ENCODE measurements at regions not wholly inside any gene's neighbourhood (a gene's known extent, or its start where the extent isn't known, plus 50 kb on each side); places are given as distances from the start of the nearest gene placed in this dataset.

- no peak for DNase-seq (ENCODE audit: low spot score)
- no peak overlapping the region for H3K14ac ChIP-seq (ENCODE audit: low read length)
- H4K8ac ChIP-seq (ENCODE audit: low read depth, low read length) = no peak overlapping the region
- no peaks in the 10 kb centered on the region for H3K36me3 ChIP-seq (replicated peaks in 1 of 2; ENCODE audit: control insufficient read depth in 2 of 2, insufficient read depth in 2 of 2, low read length in 2 of 2)
- H3K23ac ChIP-seq (ENCODE audit: low read depth, low read length, poor library complexity) = no peak overlapping the region
- H2AK5ac ChIP-seq (ENCODE audit: low read depth, low read length) = no peak overlapping the region
- H3K9ac ChIP-seq (ENCODE audit: low read depth, low read length, poor library complexity) = no peak overlapping the region
- H2BK5ac ChIP-seq (ENCODE audit: low read length) = no peak overlapping the region
- H3K4me1 ChIP-seq (ENCODE audit: control insufficient read depth in 2 of 2, insufficient read depth in 1 of 2, low read depth in 1 of 2, low read length in 2 of 2) = no peaks in the 10 kb centered on the region
- no peak overlapping the region for H2BK12ac ChIP-seq (ENCODE audit: low read length)
- H2AFZ ChIP-seq (ENCODE audit: low read length) = no peak overlapping the region
- no peak overlapping the region for H3K27ac ChIP-seq (replicated peaks; ENCODE audit: low read length)
- WGBS, 2 donors (ENCODE audit: extremely low coverage in 2 of 2, insufficient read length in 2 of 2, insufficient replicate concordance in 1 of 2) = no CpG with 5 or more reads among the region's 2 CpGs
- H2BK120ac ChIP-seq (ENCODE audit: low read depth, low read length) = no peak overlapping the region
- H3K4me2 ChIP-seq (ENCODE audit: insufficient read depth, low read length, poor library complexity, severe bottlenecking) = no peak overlapping the region
- H3K4me3 ChIP-seq (ENCODE audit: low read length in 2 of 2) = no peak overlapping the region
- H3K18ac ChIP-seq (ENCODE audit: low read length) = no peak overlapping the region
- H3K9me3 ChIP-seq (replicated peaks in 1 of 2; ENCODE audit: control insufficient read depth in 2 of 2, insufficient read depth in 1 of 2, low read depth in 1 of 2, low read length in 2 of 2) = no peaks in the 10 kb centered on the region
- no peaks in the 10 kb centered on the region for H3K79me1 ChIP-seq (ENCODE audit: low read depth, low read length)
- H2BK15ac ChIP-seq (ENCODE audit: low read length) = no peak overlapping the region
- no peak overlapping the region for H4K91ac ChIP-seq (ENCODE audit: low read depth, low read length, poor library complexity)
- H3K4ac ChIP-seq (ENCODE audit: low read length) = no peak overlapping the region
- no peaks in the 10 kb centered on the region for H3K27me3 ChIP-seq (ENCODE audit: control insufficient read depth in 3 of 3, insufficient read depth in 3 of 3, low read depth in 1 of 3, low read length in 3 of 3)
These were observed 129.4 kb upstream of the LSM8 start for GRCh38 chr7:118054529-118054928.

DNA sequence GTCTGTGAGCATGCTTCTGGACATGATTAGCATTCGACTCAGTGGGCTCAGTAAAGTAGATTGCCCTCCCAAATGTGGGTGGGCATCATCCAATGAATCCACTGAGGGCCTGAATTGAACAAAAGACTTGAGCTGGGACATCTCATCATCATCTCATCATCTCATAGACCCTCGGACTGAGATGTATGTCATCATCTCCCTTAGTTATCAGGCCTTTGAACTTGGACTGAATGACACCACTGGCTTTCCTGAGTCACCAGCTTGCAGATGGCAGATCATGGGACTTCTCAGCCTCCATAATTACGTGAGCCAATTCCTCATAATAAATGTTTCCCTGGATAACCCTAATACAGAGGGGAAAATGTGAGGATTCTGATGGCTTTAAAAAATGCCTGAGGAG lies 128.3 kb upstream of the LSM8 start:
- no peak overlapping the region for H2BK15ac ChIP-seq (ENCODE audit: low read length)
- H4K91ac ChIP-seq (ENCODE audit: low read depth, low read length, poor library complexity) = no peak overlapping the region
- no peaks in the 10 kb centered on the region for H3K36me3 ChIP-seq (replicated peaks in 1 of 2; ENCODE audit: control insufficient read depth in 2 of 2, insufficient read depth in 2 of 2, low read length in 2 of 2)
- no peak overlapping the region for H3K4me3 ChIP-seq (ENCODE audit: low read length in 2 of 2)
- H3K27me3 ChIP-seq (ENCODE audit: control insufficient read depth in 3 of 3, insufficient read depth in 3 of 3, low read depth in 1 of 3, low read length in 3 of 3) = no peaks in the 10 kb centered on the region
- no peak overlapping the region for H4K8ac ChIP-seq (ENCODE audit: low read depth, low read length)
- H3K14ac ChIP-seq (ENCODE audit: low read length) = no peak overlapping the region
- no peak overlapping the region for H2BK120ac ChIP-seq (ENCODE audit: low read depth, low read length)
- no peak overlapping the region for H3K18ac ChIP-seq (ENCODE audit: low read length)
- H2BK5ac ChIP-seq (ENCODE audit: low read length) = no peak overlapping the region
- H2BK12ac ChIP-seq (ENCODE audit: low read length) = no peak overlapping the region
- H3K9ac ChIP-seq (ENCODE audit: low read depth, low read length, poor library complexity) = no peak overlapping the region
- no peak overlapping the region for H3K4me2 ChIP-seq (ENCODE audit: insufficient read depth, low read length, poor library complexity, severe bottlenecking)
- H3K4ac ChIP-seq (ENCODE audit: low read length) = no peak overlapping the region
- H2AFZ ChIP-seq (ENCODE audit: low read length) = no peak overlapping the region
- WGBS, 2 donors (ENCODE audit: extremely low coverage in 2 of 2, insufficient read length in 2 of 2, insufficient replicate concordance in 1 of 2) = no CpG with 5 or more reads among the region's 3 CpGs
- H3K27ac ChIP-seq (replicated peaks; ENCODE audit: low read length) = no peak overlapping the region
- no peaks in the 10 kb centered on the region for H3K4me1 ChIP-seq (ENCODE audit: control insufficient read depth in 2 of 2, insufficient read depth in 1 of 2, low read depth in 1 of 2, low read length in 2 of 2)
- no peak for DNase-seq (ENCODE audit: low spot score)
- H3K9me3 ChIP-seq (replicated peaks in 1 of 2; ENCODE audit: control insufficient read depth in 2 of 2, insufficient read depth in 1 of 2, low read depth in 1 of 2, low read length in 2 of 2) = no peaks in the 10 kb centered on the region
- no peak overlapping the region for H2AK5ac ChIP-seq (ENCODE audit: low read depth, low read length)
- no peaks in the 10 kb centered on the region for H3K79me1 ChIP-seq (ENCODE audit: low read depth, low read length)
- no peak overlapping the region for H3K23ac ChIP-seq (ENCODE audit: low read depth, low read length, poor library complexity)

- Histone ChIP-seq H3K4me3 (ENCODE audit: low read length in 2 of 2) (no peak overlapping the region), H3K9ac (ENCODE audit: low read depth, low read length, poor library complexity) (no peak overlapping the region), H3K18ac (ENCODE audit: low read length) (no peak overlapping the region), H2BK120ac (ENCODE audit: low read depth, low read length) (no peak overlapping the region), H4K8ac (ENCODE audit: low read depth, low read length) (no peak overlapping the region), H3K36me3 (replicated peaks in 1 of 2; ENCODE audit: control insufficient read depth in 2 of 2, insufficient read depth in 2 of 2, low read length in 2 of 2) (no peaks in the 10 kb centered on the region), H3K4me1 (ENCODE audit: control insufficient read depth in 2 of 2, insufficient read depth in 1 of 2, low read depth in 1 of 2, low read length in 2 of 2) (no peaks in the 10 kb centered on the region), H2BK5ac (ENCODE audit: low read length) (no peak overlapping the region), H3K27me3 (ENCODE audit: control insufficient read depth in 3 of 3, insufficient read depth in 3 of 3, low read depth in 1 of 3, low read length in 3 of 3) (no peaks in the 10 kb centered on the region), H3K23ac (ENCODE audit: low read depth, low read length, poor library complexity) (no peak overlapping the region), H3K4ac (ENCODE audit: low read length) (no peak overlapping the region), H2AFZ (ENCODE audit: low read length) (no peak overlapping the region), H3K14ac (ENCODE audit: low read length) (no peak overlapping the region), H2AK5ac (ENCODE audit: low read depth, low read length) (no peak overlapping the region), H3K9me3 (replicated peaks in 1 of 2; ENCODE audit: control insufficient read depth in 2 of 2, insufficient read depth in 1 of 2, low read depth in 1 of 2, low read length in 2 of 2) (no peaks in the 10 kb centered on the region), H3K27ac (replicated peaks; ENCODE audit: low read length) (no peak overlapping the region), H4K91ac (ENCODE audit: low read depth, low read length, poor library complexity) (no peak overlapping the region), H3K79me1 (ENCODE audit: low read depth, low read length) (no peaks in the 10 kb centered on the region), H3K4me2 (ENCODE audit: insufficient read depth, low read length, poor library complexity, severe bottlenecking) (no peak overlapping the region), H2BK12ac (ENCODE audit: low read length) (no peak overlapping the region), H2BK15ac (ENCODE audit: low read length) (no peak overlapping the region)
- no peak for DNase-seq (ENCODE audit: low spot score)
- WGBS, 2 donors (ENCODE audit: extremely low coverage in 2 of 2, insufficient read length in 2 of 2, insufficient replicate concordance in 1 of 2) = no CpG with 5 or more reads among the region's 5 CpGs
These were observed 126.6 kb upstream of the LSM8 start for GRCh38 chr7:118057404-118057803.

GRCh38 chr7:118059209-118059608 lies 124.8 kb upstream of the LSM8 start:
- no peak overlapping the region for H3K4me2 ChIP-seq (ENCODE audit: insufficient read depth, low read length, poor library complexity, severe bottlenecking)
- no peak overlapping the region for H4K8ac ChIP-seq (ENCODE audit: low read depth, low read length)
- no peak overlapping the region for H2AFZ ChIP-seq (ENCODE audit: low read length)
- H2AK5ac ChIP-seq (ENCODE audit: low read depth, low read length) = no peak overlapping the region
- no peaks in the 10 kb centered on the region for H3K36me3 ChIP-seq (replicated peaks in 1 of 2; ENCODE audit: control insufficient read depth in 2 of 2, insufficient read depth in 2 of 2, low read length in 2 of 2)
- H3K4ac ChIP-seq (ENCODE audit: low read length) = no peak overlapping the region
- H3K27ac ChIP-seq (replicated peaks; ENCODE audit: low read length) = no peak overlapping the region
- H3K9me3 ChIP-seq (replicated peaks in 1 of 2; ENCODE audit: control insufficient read depth in 2 of 2, insufficient read depth in 1 of 2, low read depth in 1 of 2, low read length in 2 of 2) = no peaks in the 10 kb centered on the region
- no peak for DNase-seq (ENCODE audit: low spot score)
- H2BK5ac ChIP-seq (ENCODE audit: low read length) = no peak overlapping the region
- no CpG with 5 or more reads among the region's 2 CpGs for WGBS, 2 donors (ENCODE audit: extremely low coverage in 2 of 2, insufficient read length in 2 of 2, insufficient replicate concordance in 1 of 2)
- H2BK12ac ChIP-seq (ENCODE audit: low read length) = no peak overlapping the region
- no peak overlapping the region for H3K4me3 ChIP-seq (ENCODE audit: low read length in 2 of 2)
- H3K23ac ChIP-seq (ENCODE audit: low read depth, low read length, poor library complexity) = no peak overlapping the region
- no peaks in the 10 kb centered on the region for H3K27me3 ChIP-seq (ENCODE audit: control insufficient read depth in 3 of 3, insufficient read depth in 3 of 3, low read depth in 1 of 3, low read length in 3 of 3)
- H3K4me1 ChIP-seq (ENCODE audit: control insufficient read depth in 2 of 2, insufficient read depth in 1 of 2, low read depth in 1 of 2, low read length in 2 of 2) = no peaks in the 10 kb centered on the region
- H3K14ac ChIP-seq (ENCODE audit: low read length) = no peak overlapping the region
- no peak overlapping the region for H4K91ac ChIP-seq (ENCODE audit: low read depth, low read length, poor library complexity)
- H2BK15ac ChIP-seq (ENCODE audit: low read length) = no peak overlapping the region
- H3K79me1 ChIP-seq (ENCODE audit: low read depth, low read length) = no peaks in the 10 kb centered on the region
- no peak overlapping the region for H3K18ac ChIP-seq (ENCODE audit: low read length)
- no peak overlapping the region for H2BK120ac ChIP-seq (ENCODE audit: low read depth, low read length)
- H3K9ac ChIP-seq (ENCODE audit: low read depth, low read length, poor library complexity) = no peak overlapping the region

All from neuronal stem cell (in vitro differentiated cells).